SHP77 (cell line): ENCODE measurements at regions not wholly inside any gene's neighbourhood (a gene's known extent, or its start where the extent isn't known, plus 50 kb on each side); places are given as distances from the start of the nearest gene placed in this dataset.
"Not testable (repeated sequence)": the region's sequence is repeated elsewhere in the genome, so short reads cannot be mapped to it uniquely, and the experiment has no call there.

Experiments
- DNase-seq, 2 experiments: peaks; one replicate each; lab custom pipeline; 2025; lab: John Stamatoyannopoulos, UW

DNA sequence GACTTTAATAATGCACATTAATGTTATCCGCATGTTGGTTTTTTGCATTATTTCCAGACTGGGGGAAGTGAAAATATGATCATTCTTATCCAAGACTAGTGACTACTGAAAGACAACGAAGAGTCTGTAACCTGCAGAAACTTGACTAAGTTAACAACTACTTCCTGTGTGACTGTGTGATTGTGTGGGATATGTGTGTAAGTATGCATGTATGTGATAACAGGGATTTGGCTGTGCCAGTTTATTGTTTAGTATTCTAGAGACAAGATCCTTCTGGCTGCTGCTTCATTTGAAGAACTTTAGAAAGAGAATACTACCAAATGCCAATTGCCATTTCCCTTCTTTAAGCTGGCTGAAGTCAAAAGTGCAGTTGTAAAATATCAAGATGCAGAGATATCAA is 375.7 kb upstream of the PRR16 start:
- no peak for DNase-seq

- no peak for DNase-seq
Measured at GRCh38 chr5:120088836-120089235, 375.3 kb upstream of the PRR16 start.

GRCh38 chr5:120091376-120091948 is 372.6 kb upstream of the PRR16 start:
- DNase-seq: no peak

DNA sequence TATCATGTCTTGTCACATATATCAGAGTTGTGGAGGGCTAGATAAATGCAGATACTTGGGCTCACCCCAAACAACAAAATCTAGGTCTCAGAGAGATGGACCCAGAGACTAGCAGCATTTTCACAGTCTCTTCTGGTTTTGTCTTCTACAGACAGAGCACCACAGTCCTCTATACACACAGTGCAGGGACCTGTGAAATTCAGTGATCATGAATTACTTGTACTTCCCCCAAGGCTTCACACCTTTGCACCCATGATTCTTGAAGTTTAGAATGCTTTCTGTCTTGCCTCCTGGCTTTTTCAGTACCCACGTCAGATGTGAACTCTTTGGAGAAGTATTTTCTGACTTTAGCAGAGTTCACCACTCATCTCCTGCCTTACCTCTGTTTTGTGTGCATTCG is 371.5 kb upstream of the PRR16 start:
- no peak for DNase-seq

DNA sequence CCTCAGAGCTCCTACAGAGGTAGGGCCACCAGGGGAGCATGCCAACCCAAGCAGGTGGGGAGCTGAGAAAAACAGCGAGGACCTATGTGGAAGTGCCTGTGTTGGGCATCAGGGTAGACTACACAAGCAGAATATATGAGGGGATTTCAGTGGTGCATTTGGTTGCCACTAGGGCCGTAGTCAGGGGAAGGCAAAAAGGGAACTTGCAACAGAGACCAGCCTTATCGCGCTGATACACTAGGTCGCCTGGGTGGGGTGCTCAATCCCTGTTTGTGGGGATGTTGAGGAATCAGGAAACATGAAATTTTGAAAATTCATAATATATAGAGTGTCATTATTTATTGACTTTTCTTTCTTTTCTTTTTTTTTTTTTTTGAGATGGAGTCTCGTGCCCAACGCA is 370.9 kb upstream of the PRR16 start:
- no peak for DNase-seq

GRCh38 chr5:120096413-120096812 is 367.7 kb upstream of the PRR16 start:
- DNase-seq: no peak

- no peak for DNase-seq
Measured at GRCh38 chr5:120098426-120098825, 365.7 kb upstream of the PRR16 start.

- no peak for DNase-seq
Measured at GRCh38 chr5:120098902-120099535, 365.1 kb upstream of the PRR16 start.

DNA sequence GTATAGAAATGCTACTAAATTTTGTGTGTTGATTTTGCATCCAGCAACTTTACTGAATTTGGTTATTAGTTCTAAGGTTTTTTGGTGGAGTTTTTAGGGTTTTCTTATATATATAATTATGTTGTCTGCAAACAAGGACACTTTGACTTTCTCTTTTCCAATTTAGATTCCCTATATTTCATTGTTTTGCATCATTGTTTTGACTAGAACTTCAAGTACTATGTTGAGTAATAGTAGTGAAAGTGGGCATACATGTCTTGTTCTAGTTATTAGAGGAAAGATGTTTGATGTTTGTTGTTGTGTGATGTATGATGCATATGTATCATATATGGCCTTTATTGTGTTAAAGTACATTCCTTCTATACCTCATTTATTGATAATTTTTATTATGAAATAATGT is 362.3 kb upstream of the PRR16 start:
- DNase-seq: no peak

DNA sequence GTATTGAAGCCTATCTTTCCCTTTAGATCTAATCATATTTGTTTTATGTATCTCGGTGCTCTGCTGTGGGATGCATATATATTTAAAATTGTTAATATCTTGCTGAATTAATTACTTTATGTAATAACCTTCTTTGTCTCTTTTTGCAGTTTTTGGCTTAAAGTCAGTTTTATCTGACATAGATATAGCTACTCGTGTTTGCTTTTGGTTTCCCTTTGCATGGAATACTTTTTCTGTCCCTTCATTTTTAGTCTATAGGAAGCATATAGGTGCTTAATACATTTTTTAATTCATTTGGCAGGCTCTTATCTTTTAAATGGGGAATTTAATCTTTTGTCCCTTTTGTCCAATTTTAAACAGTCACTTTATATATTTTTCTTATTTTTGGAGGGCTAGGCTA is 360.6 kb upstream of the PRR16 start:
- DNase-seq: no peak

GRCh38 chr5:120106912-120107525 is 357.1 kb upstream of the PRR16 start:
- DNase-seq: no peak

GRCh38 chr5:120108586-120109248 is 355.4 kb upstream of the PRR16 start:
- DNase-seq: no peak

DNA sequence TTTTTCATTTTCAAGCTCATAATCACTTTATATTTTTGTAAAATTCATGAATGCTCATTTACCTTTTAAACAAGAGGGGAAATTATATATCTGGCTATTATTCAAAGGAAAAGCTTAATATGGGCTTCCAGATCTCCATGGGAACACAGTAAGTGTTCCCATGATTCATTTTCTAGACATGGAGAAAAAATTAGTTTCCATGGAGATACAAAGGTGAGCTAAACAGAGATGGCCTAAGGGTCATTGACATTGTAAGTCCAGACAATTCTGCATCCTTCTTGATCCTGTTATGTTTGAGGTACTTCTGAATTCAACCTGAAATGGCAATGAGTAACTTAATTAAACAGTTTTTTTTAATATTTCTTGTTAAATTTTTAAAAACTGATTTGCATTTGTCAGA is 341.4 kb upstream of the PRR16 start:
- DNase-seq: no peak

DNA sequence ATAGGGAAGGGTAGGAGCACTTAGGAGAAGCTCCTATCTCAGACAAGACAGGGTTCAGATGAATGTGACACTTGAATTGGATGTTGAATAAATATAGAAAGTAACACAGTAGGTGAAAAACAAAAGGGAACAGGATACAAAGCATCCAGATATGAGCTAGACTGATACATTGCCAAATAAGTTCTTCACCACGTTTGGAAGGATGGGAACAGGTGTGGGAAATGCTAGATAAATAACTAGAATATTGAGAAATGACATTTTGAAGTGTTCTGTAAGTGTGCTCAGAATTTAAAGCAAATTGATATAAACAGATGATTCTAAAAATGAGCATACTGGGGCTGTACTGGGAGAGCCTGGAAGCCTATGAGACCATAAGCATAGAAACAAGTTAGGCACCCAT is 340.1 kb upstream of the PRR16 start:
- DNase-seq: no peak

GRCh38 chr5:120124961-120125360 is 339.1 kb upstream of the PRR16 start:
- no peak for DNase-seq

GRCh38 chr5:120132347-120132746 is 331.8 kb upstream of the PRR16 start:
- not testable (repeated sequence) for DNase-seq

GRCh38 chr5:120134944-120135343 is 329.2 kb upstream of the PRR16 start:
- no peak for DNase-seq

- DNase-seq: no peak
Measured at GRCh38 chr5:120137582-120137981, 326.5 kb upstream of the PRR16 start.

- DNase-seq: no peak
Measured at GRCh38 chr5:120139039-120139438, 325.1 kb upstream of the PRR16 start.

- DNase-seq: no peak
Measured at GRCh38 chr5:120140501-120140900, 323.6 kb upstream of the PRR16 start.

DNA sequence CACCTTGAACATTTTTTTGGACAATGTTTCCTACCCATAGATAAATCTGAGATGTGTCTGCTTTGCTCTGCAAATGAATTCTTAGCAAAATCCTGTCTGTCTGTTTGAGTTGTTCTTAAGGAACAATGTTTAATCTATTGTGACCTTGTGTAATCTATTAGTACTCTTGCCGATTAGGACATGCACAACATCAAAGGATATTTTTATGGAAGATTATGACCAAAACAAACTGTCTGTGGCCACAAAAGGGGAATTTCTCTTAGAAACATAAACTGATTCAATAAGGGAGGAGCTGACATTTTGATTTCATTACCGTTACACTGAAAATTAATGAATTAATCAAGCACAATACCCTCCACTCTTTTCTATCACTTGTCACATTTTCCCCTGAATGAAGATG is 323.0 kb upstream of the PRR16 start:
- no peak for DNase-seq

GRCh38 chr5:120146787-120147186 is 317.3 kb upstream of the PRR16 start:
- DNase-seq: no peak

DNA sequence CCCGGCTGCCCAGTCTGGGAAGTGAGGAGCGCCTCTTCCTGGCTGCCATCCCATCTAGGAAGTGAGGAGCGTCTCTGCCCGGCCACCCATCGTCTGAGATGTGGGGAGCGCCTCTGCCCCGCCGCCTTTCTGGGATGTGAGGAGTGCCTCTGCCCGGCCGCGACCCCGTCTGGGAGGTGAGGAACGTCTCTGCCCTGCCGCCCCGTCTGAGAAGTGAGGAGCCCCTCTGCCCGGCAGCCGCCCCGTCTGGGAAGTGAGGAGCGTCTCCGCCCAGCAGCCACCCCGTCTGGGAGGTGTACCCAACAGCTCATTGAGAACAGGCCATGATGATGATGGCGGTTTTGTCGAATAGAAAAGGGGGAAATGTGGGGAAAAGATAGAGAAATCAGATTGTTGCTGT is 316.2 kb upstream of the PRR16 start:
- not testable (repeated sequence) for DNase-seq
